CD4-positive, alpha-beta T cell (primary cell): ENCODE measurements at regions not wholly inside any gene's neighbourhood (a gene's known extent, or its start where the extent isn't known, plus 50 kb on each side); places are given as distances from the start of the nearest gene placed in this dataset.

Source experiments
- ATAC-seq: fragments of 200-7000 bp; cut with Tn5 transposase; one replicate; pipeline ENCODE4 v1.10.0; 2022; ENCODE audit warnings: mild to moderate bottlenecking; ENCODE audit not compliant: poor library complexity
- CTCF ChIA-PET: fragments of 350-600 bp; sonication (Branson Sonifier 250); formaldehyde crosslinking; loops from one replicate; lab custom pipeline; 2021; ENCODE audit warnings: antibody characterized with exemption, inconsistent platforms; lab: Charles Lee
- POLR2A ChIA-PET: fragments of 350-600 bp; sonication (Branson Sonifier 250); formaldehyde crosslinking; loops from one replicate; lab custom pipeline; 2021; ENCODE audit warnings: antibody characterized with exemption, inconsistent platforms; lab: Charles Lee
- DNase-seq, 14 experiments: peaks; one replicate each; pipeline ENCODE4 v3.0.0-alpha.2; 2013 to 2020; ENCODE audit warnings: mixed read lengths in 2 of 14
- H3K27ac ChIP-seq, 2 donors: one replicate each; pipeline versions ENCODE4 v1.5.1 to v1.7.0; 2013; ENCODE audit warnings: low read length in 2 of 2, low read depth in 1 of 2, mild to moderate bottlenecking in 1 of 2
- H3K27me3 ChIP-seq, 2 experiments: 1 replicate in 1 of 2; 2 replicates in 1 of 2; pipeline versions ENCODE4 v1.6.1 to v1.7.0; 2013; ENCODE audit warnings: low read length in 2 of 2, control low read depth in 1 of 2, mild to moderate bottlenecking in 1 of 2, moderate library complexity in 1 of 2; ENCODE audit not compliant: insufficient read depth in 2 of 2, control insufficient read depth in 1 of 2
- H3K36me3 ChIP-seq: one replicate; pipeline ENCODE4 v1.6.1; 2013; ENCODE audit warnings: low read length, control low read depth; ENCODE audit not compliant: insufficient read depth
- H3K4me1 ChIP-seq: one replicate; pipeline ENCODE4 v1.6.1; 2013; ENCODE audit warnings: low read length, control low read depth; ENCODE audit not compliant: insufficient read depth
- H3K4me3 ChIP-seq: one replicate; pipeline ENCODE4 v1.5.1; 2013; ENCODE audit warnings: mild to moderate bottlenecking, low read length, moderate library complexity
- H3K9me3 ChIP-seq, 2 experiments: 1 replicate in 1 of 2; 2 replicates in 1 of 2; pipeline versions ENCODE4 v1.6.1 to v1.7.0; 2013; ENCODE audit warnings: low read length in 2 of 2, mild to moderate bottlenecking in 2 of 2, control low read depth in 1 of 2, moderate library complexity in 1 of 2; ENCODE audit not compliant: control insufficient read depth in 1 of 2, insufficient read depth in 1 of 2
- H3K27ac Mint-ChIP-seq: one replicate; pipeline ENCODE4 v1.8.0; 2020; ENCODE audit warnings: mixed read lengths
- H3K27me3 Mint-ChIP-seq: one replicate; pipeline ENCODE4 v1.8.0; 2021; ENCODE audit warnings: mixed read lengths
- H3K36me3 Mint-ChIP-seq: one replicate; pipeline ENCODE4 v1.8.0; 2021; ENCODE audit warnings: low read depth, mixed read lengths
- H3K4me1 Mint-ChIP-seq: one replicate; pipeline ENCODE4 v1.8.0; 2021; ENCODE audit warnings: low read depth, mixed read lengths
- H3K4me3 Mint-ChIP-seq: one replicate; pipeline ENCODE4 v1.8.0; 2020; ENCODE audit warnings: mild to moderate bottlenecking, mixed read lengths
- H3K9me3 Mint-ChIP-seq: one replicate; pipeline ENCODE4 v1.8.0; 2020; ENCODE audit warnings: mixed read lengths
- CTCF ChIP-seq: fragments of 200-600 bp; IDR thresholded peaks from one replicate; pipeline ENCODE4 v1.8.0; 2022; ENCODE audit warnings: antibody characterized with exemption, mild to moderate bottlenecking
- intact Hi-C, 2 experiments: fragments of 100-400 bp; cut with DNase I in 1 of 2; cut with micrococcal nuclease in 1 of 2; formaldehyde crosslinking; loops; one replicate each; pipeline versions ENCODE4 v1.15.1 to v1.9.0; 2023 to 2025; cut with DNase I, micrococcal nuclease

- Histone ChIP-seq H3K4me3 (no peak overlapping the region), H3K27ac (no peak overlapping the region), H3K36me3 (no peaks in the 10 kb centered on the region), H3K27me3 (no peaks in the 10 kb centered on the region), H3K9me3 (peaks cover 0 to 9% of the 10 kb centered on the region in 2 experiments), H3K4me1 (no peaks in the 10 kb centered on the region)
- peaks cover 11% of the 10 kb centered on the region for H3K9me3 Mint-ChIP-seq
- no peaks in the 10 kb centered on the region for H3K36me3 Mint-ChIP-seq
- intact Hi-C loops = no loop called here
- no peak overlapping the region for H3K4me3 Mint-ChIP-seq
- ChIA-PET CTCF (no interaction called here), POLR2A (no interaction called here)
- DNase-seq (no peak), ATAC-seq (no peak)
- H3K27ac Mint-ChIP-seq = no peak overlapping the region
- H3K4me1 Mint-ChIP-seq = no peaks in the 10 kb centered on the region
- TF ChIP-seq CTCF = no peak
- H3K27me3 Mint-ChIP-seq = no peaks in the 10 kb centered on the region
Measured at GRCh38 chr16:65172356-65172755, 50.5 kb upstream of the CDH11 start.
